CD14-positive monocyte (primary cell): ENCODE measurements at regions not wholly inside any gene's neighbourhood (a gene's known extent, or its start where the extent isn't known, plus 50 kb on each side); places are given as distances from the start of the nearest gene placed in this dataset.

ENCODE experiments used
- DNase-seq, 3 donors: peaks; one replicate each; pipeline ENCODE4 v3.0.0-alpha.2; 2011 to 2022
- H2AFZ ChIP-seq: 2 replicates; pipeline ENCODE4 v1.6.0; 2012; ENCODE audit warnings: mild to moderate bottlenecking, low read depth, low read length, inconsistent platforms; ENCODE audit not compliant: insufficient read depth, poor library complexity, severe bottlenecking
- H3K27ac ChIP-seq, 2 donors: 1 replicate in 1 of 2; 2 replicates in 1 of 2; pipeline ENCODE4 v1.5.1; 2012 to 2013; ENCODE audit warnings: low read length in 2 of 2, control low read depth in 1 of 2, inconsistent platforms in 1 of 2, low read depth in 1 of 2, mild to moderate bottlenecking in 1 of 2
- H3K27me3 ChIP-seq, 2 donors: one replicate each; pipeline versions ENCODE4 v1.6.0 to v1.6.1; 2011 to 2013; ENCODE audit warnings: low read length in 2 of 2; ENCODE audit not compliant: control insufficient read depth in 2 of 2, insufficient read depth in 2 of 2
- H3K36me3 ChIP-seq, 2 donors: replicated peaks in 1 of 2; 1 replicate in 1 of 2; 2 replicates in 1 of 2; pipeline versions ENCODE4 v1.5.1 to v1.6.1; 2012 to 2013; ENCODE audit warnings: low read length in 2 of 2, control low read depth in 1 of 2, inconsistent platforms in 1 of 2, mild to moderate bottlenecking in 1 of 2; ENCODE audit not compliant: insufficient read depth in 2 of 2, control insufficient read depth in 1 of 2
- H3K4me1 ChIP-seq, 2 donors: 1 replicate in 1 of 2; 2 replicates in 1 of 2; pipeline versions ENCODE4 v1.5.1 to v1.6.1; 2012 to 2013; ENCODE audit warnings: low read length in 2 of 2, control low read depth in 1 of 2, inconsistent platforms in 1 of 2, mild to moderate bottlenecking in 1 of 2, moderate library complexity in 1 of 2; ENCODE audit not compliant: insufficient read depth in 2 of 2, control insufficient read depth in 1 of 2
- H3K4me2 ChIP-seq: replicated peaks from 2 replicates; pipeline ENCODE3; 2012; ENCODE audit warnings: low read length, moderate library complexity, mild to moderate bottlenecking; ENCODE audit not compliant: poor library complexity, severe bottlenecking; ENCODE audit errors: extremely low read depth
- H3K4me3 ChIP-seq, 3 experiments: fragments of 200-600 bp in 1 of 3; sonication (generic) in 1 of 3; replicated peaks in 1 of 3; 1 replicate in 2 of 3; 2 replicates in 1 of 3; pipeline ENCODE4 v1.5.1; 2011 to 2013; ENCODE audit warnings: low read length in 3 of 3, mild to moderate bottlenecking in 3 of 3, control low read depth in 2 of 3, low read depth in 2 of 3, inconsistent platforms in 1 of 3, moderate library complexity in 1 of 3
- H3K79me2 ChIP-seq: 2 replicates; pipeline ENCODE4 v1.6.0; 2012; ENCODE audit warnings: mild to moderate bottlenecking, control low read depth, inconsistent platforms, low read length, moderate library complexity; ENCODE audit not compliant: insufficient read depth
- H3K9ac ChIP-seq: 2 replicates; pipeline ENCODE4 v1.6.0; 2017; ENCODE audit warnings: low read length, mild to moderate bottlenecking; ENCODE audit not compliant: insufficient read depth, poor library complexity, severe bottlenecking
- H3K9me3 ChIP-seq, 2 donors: replicated peaks in 1 of 2; 1 replicate in 1 of 2; 2 replicates in 1 of 2; pipeline versions ENCODE4 v1.5.1 to v1.6.1; 2012 to 2013; ENCODE audit warnings: low read length in 2 of 2, control low read depth in 1 of 2; ENCODE audit not compliant: control insufficient read depth in 1 of 2, insufficient read depth in 1 of 2
- H4K20me1 ChIP-seq: 2 replicates; pipeline ENCODE4 v1.6.0; 2012; ENCODE audit warnings: mild to moderate bottlenecking, low read length, control low read depth, moderate library complexity; ENCODE audit not compliant: insufficient read depth
- H3K27ac Mint-ChIP-seq, 7 donors: one replicate each; pipeline ENCODE4 v1.8.0; 2020; ENCODE audit warnings: mild to moderate bottlenecking in 7 of 7, mixed read lengths in 7 of 7, moderate library complexity in 6 of 7, inconsistent platforms in 2 of 7
- H3K27me3 Mint-ChIP-seq, 3 donors: one replicate each; pipeline ENCODE4 v1.8.0; 2021 to 2022; ENCODE audit warnings: low read depth in 3 of 3, mild to moderate bottlenecking in 3 of 3, mixed read lengths in 3 of 3, moderate library complexity in 3 of 3, inconsistent platforms in 1 of 3
- H3K36me3 Mint-ChIP-seq, 2 donors: one replicate each; pipeline ENCODE4 v1.8.0; 2020; ENCODE audit warnings: mixed read lengths in 2 of 2, inconsistent platforms in 1 of 2, mild to moderate bottlenecking in 1 of 2
- H3K4me1 Mint-ChIP-seq: one replicate; pipeline ENCODE4 v1.8.0; 2020; ENCODE audit warnings: mild to moderate bottlenecking, mixed read lengths
- H3K4me3 Mint-ChIP-seq, 2 donors: one replicate each; pipeline ENCODE4 v1.8.0; 2020; ENCODE audit warnings: mild to moderate bottlenecking in 2 of 2, mixed read lengths in 2 of 2, moderate library complexity in 1 of 2
- H3K9me3 Mint-ChIP-seq, 7 donors: one replicate each; pipeline ENCODE4 v1.8.0; 2020 to 2022; ENCODE audit warnings: mixed read lengths in 7 of 7, mild to moderate bottlenecking in 6 of 7, moderate library complexity in 6 of 7, inconsistent platforms in 2 of 7
- WGBS: methylation state at CpG from one replicate; pipeline ENCODE4 v1.1.5; 2013; ENCODE audit warnings: missing lambda C conversion rate; ENCODE audit not compliant: insufficient coverage; 5-methylcytosine and 5-hydroxymethylcytosine counted together
- intact Hi-C, 2 donors: fragments of 100-400 bp; cut with micrococcal nuclease; formaldehyde crosslinking; loops; one replicate each; pipeline versions ENCODE4 v1.15.0 to v1.15.1; 2023
- TF ChIP-seq, protein P1 (sequence below): fragments of 200-600 bp; IDR thresholded peaks from one replicate; pipeline ENCODE4 v1.8.0; 2022; ENCODE audit warnings: antibody characterized with exemption, mild to moderate bottlenecking

DNA sequence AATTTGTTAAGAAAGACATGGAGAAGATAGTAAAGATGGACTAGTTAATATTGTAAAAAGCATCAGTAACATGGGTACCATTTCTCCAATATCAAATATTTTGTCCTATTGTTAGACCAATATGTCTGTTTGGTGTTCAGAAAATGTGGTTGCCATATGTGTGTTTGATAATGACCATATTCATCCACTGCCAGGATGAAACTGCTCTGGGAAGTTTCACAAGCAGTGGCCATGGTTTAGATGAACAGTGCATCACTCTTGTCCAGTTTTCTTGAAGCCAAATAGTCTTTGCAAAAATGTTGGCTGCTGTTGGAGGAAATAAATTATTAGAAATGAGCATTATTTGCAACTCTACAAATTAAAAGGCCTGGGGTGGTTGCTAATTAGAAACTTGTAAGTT is 333.8 kb downstream of the NUF2 start:
- no peaks in the 10 kb centered on the region for H3K4me1 Mint-ChIP-seq
- no peaks in the 10 kb centered on the region for H3K27me3 ChIP-seq
- H3K36me3 Mint-ChIP-seq: no peaks in the 10 kb centered on the region
- H3K4me3 ChIP-seq: no peak overlapping the region
- H3K79me2 ChIP-seq: no peaks in the 10 kb centered on the region
- peaks cover 0 to 2% (median 0%) of the 10 kb centered on the region in 3 donors for H3K27me3 Mint-ChIP-seq
- no peak overlapping the region for H3K27ac Mint-ChIP-seq
- H4K20me1 ChIP-seq: no peaks in the 10 kb centered on the region
- H3K9me3 Mint-ChIP-seq: peaks cover 0 to 5% (median 3%) of the 10 kb centered on the region in 7 donors
- H3K4me3 Mint-ChIP-seq: no peak overlapping the region
- TF ChIP-seq, protein P1, sequence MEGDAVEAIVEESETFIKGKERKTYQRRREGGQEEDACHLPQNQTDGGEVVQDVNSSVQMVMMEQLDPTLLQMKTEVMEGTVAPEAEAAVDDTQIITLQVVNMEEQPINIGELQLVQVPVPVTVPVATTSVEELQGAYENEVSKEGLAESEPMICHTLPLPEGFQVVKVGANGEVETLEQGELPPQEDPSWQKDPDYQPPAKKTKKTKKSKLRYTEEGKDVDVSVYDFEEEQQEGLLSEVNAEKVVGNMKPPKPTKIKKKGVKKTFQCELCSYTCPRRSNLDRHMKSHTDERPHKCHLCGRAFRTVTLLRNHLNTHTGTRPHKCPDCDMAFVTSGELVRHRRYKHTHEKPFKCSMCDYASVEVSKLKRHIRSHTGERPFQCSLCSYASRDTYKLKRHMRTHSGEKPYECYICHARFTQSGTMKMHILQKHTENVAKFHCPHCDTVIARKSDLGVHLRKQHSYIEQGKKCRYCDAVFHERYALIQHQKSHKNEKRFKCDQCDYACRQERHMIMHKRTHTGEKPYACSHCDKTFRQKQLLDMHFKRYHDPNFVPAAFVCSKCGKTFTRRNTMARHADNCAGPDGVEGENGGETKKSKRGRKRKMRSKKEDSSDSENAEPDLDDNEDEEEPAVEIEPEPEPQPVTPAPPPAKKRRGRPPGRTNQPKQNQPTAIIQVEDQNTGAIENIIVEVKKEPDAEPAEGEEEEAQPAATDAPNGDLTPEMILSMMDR: no peak
- no peaks in the 10 kb centered on the region for H3K4me1 ChIP-seq
- H3K36me3 ChIP-seq: no peaks in the 10 kb centered on the region
- no peak overlapping the region for H3K27ac ChIP-seq
- intact Hi-C loops: no loop called here
- no peak overlapping the region for H3K9ac ChIP-seq
- no peak overlapping the region for H2AFZ ChIP-seq
- H3K4me2 ChIP-seq: no peak overlapping the region
- no peak for DNase-seq
- peaks cover under 1 to 2% of the 10 kb centered on the region in 2 donors for H3K9me3 ChIP-seq

DNA sequence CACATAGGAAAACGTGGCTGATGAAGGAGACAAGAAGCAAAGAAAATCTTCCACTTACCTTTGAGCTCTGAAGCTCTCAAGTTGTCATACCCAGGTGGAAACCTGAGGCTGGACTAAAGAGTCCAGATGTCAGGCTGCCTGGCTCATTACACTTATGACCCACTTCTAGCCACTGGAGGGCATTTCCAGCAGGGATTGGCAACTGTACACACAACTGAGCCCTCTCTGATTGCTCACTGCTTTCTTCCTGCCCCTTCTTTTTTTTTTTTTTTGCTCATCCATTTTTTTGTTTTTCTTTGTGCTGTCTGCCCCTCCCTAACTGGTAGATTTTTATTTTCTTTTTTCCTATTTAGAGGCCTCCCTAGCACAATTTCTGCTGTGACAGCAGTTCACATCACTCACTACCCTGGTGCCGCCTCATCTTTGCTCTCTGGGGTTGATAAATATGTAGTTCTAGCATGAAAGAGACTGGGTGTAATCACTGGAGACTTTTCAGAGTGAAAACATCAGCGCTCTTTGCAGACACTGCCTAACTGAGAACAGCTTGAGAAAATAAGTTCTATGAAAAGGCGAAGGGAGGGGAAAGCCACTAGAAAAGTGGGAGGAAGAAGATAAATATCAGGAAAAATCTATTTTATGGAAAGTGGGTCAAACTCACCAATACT is 334.5 kb downstream of the NUF2 start:
- H3K9me3 Mint-ChIP-seq: peaks cover 0 to 5% (median 2%) of the 10 kb centered on the region in 7 donors
- Histone ChIP-seq H3K4me3 (no peak overlapping the region), H4K20me1 (no peaks in the 10 kb centered on the region), H3K9me3 (no peaks in the 10 kb centered on the region), H3K4me2 (no peak overlapping the region), H2AFZ (no peak overlapping the region), H3K27ac (no peak overlapping the region), H3K27me3 (no peaks in the 10 kb centered on the region), H3K9ac (no peak overlapping the region), H3K4me1 (no peaks in the 10 kb centered on the region), H3K79me2 (no peaks in the 10 kb centered on the region), H3K36me3 (no peaks in the 10 kb centered on the region)
- H3K27ac Mint-ChIP-seq: no peak overlapping the region
- no peaks in the 10 kb centered on the region for H3K4me1 Mint-ChIP-seq
- TF ChIP-seq, protein P1: no peak
- no peak for DNase-seq
- no peak overlapping the region for H3K4me3 Mint-ChIP-seq
- intact Hi-C loops: no loop called here
- H3K27me3 Mint-ChIP-seq: peaks cover 0 to 2% (median 0%) of the 10 kb centered on the region in 3 donors
- H3K36me3 Mint-ChIP-seq: no peaks in the 10 kb centered on the region
- WGBS: 100% methylated on average over 1 of the region's 4 CpGs
